ENCODE measurements at regions not wholly inside any gene's neighbourhood (a gene's known extent, or its start where the extent isn't known, plus 50 kb on each side); places are given as distances from the start of the nearest gene placed in this dataset.

DNA sequence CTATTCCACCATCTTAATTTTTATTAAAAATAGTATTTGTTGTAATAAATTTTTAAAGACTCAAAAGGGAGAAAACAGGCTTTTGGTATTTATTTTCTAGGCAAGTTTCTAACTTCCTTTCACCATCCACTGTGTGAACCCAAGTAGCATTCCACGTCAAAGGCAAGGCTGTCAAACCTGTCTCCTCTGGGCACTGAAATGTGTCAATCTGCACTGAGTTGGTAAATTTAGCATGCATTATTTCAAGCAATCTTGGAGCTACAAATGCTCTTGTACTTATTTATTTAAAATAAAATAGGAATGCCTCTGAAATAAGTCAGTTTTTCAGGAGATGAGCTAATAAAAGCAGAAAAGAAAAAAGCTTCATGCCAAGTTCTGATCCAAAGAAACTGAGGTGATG, 130.9 kb upstream of the CNTNAP5 start:
- Histone ChIP-seq H3K9me3 (ENCODE audit: insufficient read depth, low read length) (peaks cover 12% of the 10 kb centered on the region), H3K9ac (ENCODE audit: insufficient read length, low read depth) (no peak overlapping the region), H3K4me1 (ENCODE audit: insufficient read depth, insufficient read length) (no peaks in the 10 kb centered on the region), H3K36me3 (ENCODE audit: insufficient read depth, insufficient read length, low read length) (no peaks in the 10 kb centered on the region), H3K27me3 (ENCODE audit: insufficient read depth, insufficient read length) (no peaks in the 10 kb centered on the region), H3K4me3 (ENCODE audit: insufficient read length, low read depth) (no peak overlapping the region)
- no peak for DNase-seq (ENCODE audit: low read depth, low spot score)
- TF ChIP-seq ZNF274 (IDR thresholded peaks at IDR 0.05; ENCODE audit: low read depth, low read length) (no peak), SUZ12 (IDR thresholded peaks at IDR 0.05; ENCODE audit: extremely low read depth, insufficient read depth, insufficient read length) (no peak), YY1 (IDR thresholded peaks at IDR 0.05; ENCODE audit: insufficient read depth, insufficient read length) (no peak)

DNA sequence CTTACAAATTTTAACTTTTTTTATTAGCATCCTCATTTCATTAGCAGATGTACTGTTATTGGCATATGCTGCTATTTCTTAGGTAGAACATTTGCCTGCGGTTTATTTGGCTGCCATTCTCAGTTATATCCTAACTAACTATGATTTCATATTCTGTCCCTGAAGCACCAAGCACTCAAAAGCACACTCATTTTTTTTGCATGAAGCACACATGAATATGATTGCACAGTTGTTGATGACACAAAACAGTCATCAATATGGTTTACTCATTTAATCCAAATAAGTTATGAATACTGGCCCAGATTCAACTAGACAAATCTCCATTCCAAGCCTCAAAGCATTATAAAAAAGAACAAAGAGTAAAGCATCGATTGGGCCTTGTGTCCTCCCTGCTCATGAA, 129.4 kb upstream of the CNTNAP5 start:
- no peak for DNase-seq (ENCODE audit: low read depth, low spot score)
- peaks cover 8% of the 10 kb centered on the region for H3K9me3 ChIP-seq (ENCODE audit: insufficient read depth, low read length)
- TF ChIP-seq ZNF274 (IDR thresholded peaks at IDR 0.05; ENCODE audit: low read depth, low read length) (no peak), SUZ12 (IDR thresholded peaks at IDR 0.05; ENCODE audit: extremely low read depth, insufficient read depth, insufficient read length) (no peak), YY1 (IDR thresholded peaks at IDR 0.05; ENCODE audit: insufficient read depth, insufficient read length) (no peak)

DNA sequence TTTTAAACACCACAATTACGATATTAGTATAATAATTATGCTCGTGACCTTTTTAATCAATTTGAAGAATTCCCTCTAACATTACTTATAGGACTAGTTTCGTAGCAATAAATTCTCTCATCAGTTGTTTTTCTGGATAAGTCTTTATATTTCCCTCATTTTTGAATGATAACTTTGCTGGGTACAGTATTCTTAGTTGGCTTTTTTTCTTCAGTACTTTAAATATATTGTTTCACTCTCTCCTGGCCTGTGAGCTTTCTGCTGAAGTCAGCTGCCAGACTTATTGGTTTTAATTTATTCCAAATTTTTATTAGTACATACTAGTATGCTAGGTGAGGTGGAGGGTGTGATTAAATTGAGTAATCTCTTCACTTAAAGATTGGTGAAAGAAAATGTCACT, 123.8 kb upstream of the CNTNAP5 start:
- Histone ChIP-seq H3K36me3 (ENCODE audit: insufficient read depth, insufficient read length, low read length) (no peaks in the 10 kb centered on the region), H3K4me3 (ENCODE audit: insufficient read length, low read depth) (no peak overlapping the region), H3K9me3 (ENCODE audit: insufficient read depth, low read length) (0 out of 2 replicates have a peak, but pooled peaks cover 6% of the 10 kb centered on the region), H3K9ac (ENCODE audit: insufficient read length, low read depth) (no peak overlapping the region), H3K27me3 (ENCODE audit: insufficient read depth, insufficient read length) (no peaks in the 10 kb centered on the region), H3K4me1 (ENCODE audit: insufficient read depth, insufficient read length) (no peaks in the 10 kb centered on the region)
- DNase-seq (ENCODE audit: low read depth, low spot score): no peak
- TF ChIP-seq ZNF274 (IDR thresholded peaks at IDR 0.05; ENCODE audit: low read depth, low read length) (no peak), SUZ12 (IDR thresholded peaks at IDR 0.05; ENCODE audit: extremely low read depth, insufficient read depth, insufficient read length) (no peak), YY1 (IDR thresholded peaks at IDR 0.05; ENCODE audit: insufficient read depth, insufficient read length) (no peak)

More for the DNA sequence above, 129.4 kb upstream of the CNTNAP5 start:
- Histone ChIP-seq H3K27me3 (ENCODE audit: insufficient read depth, insufficient read length) (no peaks in the 10 kb centered on the region), H3K4me1 (ENCODE audit: insufficient read depth, insufficient read length) (no peaks in the 10 kb centered on the region), H3K36me3 (ENCODE audit: insufficient read depth, insufficient read length, low read length) (no peaks in the 10 kb centered on the region), H3K4me3 (ENCODE audit: insufficient read length, low read depth) (no peak overlapping the region), H3K9ac (ENCODE audit: insufficient read length, low read depth) (no peak overlapping the region)

DNA sequence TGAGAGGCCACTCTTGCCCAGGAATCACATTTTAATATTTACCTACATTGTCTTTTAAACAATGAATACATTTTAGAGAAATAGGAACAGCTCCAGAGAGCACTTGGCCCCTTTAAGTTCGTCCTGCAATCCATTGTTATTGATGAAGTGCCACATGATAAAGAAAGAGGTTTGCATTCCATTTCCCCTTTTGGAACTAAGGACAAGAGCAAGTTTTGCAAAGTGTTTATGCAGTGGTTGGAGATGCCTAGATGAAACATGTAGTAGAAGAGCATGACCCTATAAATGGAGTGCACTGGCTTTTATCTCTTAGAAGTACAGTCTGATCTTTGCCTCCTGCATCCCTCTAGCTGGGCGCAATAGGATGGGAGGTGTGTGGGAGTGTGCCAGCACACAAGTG, 118.7 kb upstream of the CNTNAP5 start:
- Histone ChIP-seq H3K4me3 (ENCODE audit: insufficient read length, low read depth) (no peak overlapping the region), H3K9ac (ENCODE audit: insufficient read length, low read depth) (no peak overlapping the region), H3K9me3 (ENCODE audit: insufficient read depth, low read length) (no peaks in the 10 kb centered on the region), H3K27me3 (ENCODE audit: insufficient read depth, insufficient read length) (no peaks in the 10 kb centered on the region), H3K36me3 (ENCODE audit: insufficient read depth, insufficient read length, low read length) (no peaks in the 10 kb centered on the region), H3K4me1 (ENCODE audit: insufficient read depth, insufficient read length) (no peaks in the 10 kb centered on the region)
- TF ChIP-seq ZNF274 (IDR thresholded peaks at IDR 0.05; ENCODE audit: low read depth, low read length) (no peak), YY1 (IDR thresholded peaks at IDR 0.05; ENCODE audit: insufficient read depth, insufficient read length) (no peak), SUZ12 (IDR thresholded peaks at IDR 0.05; ENCODE audit: extremely low read depth, insufficient read depth, insufficient read length) (no peak)
- peak; percentile 5 for DNase-seq (ENCODE audit: low read depth, low spot score)

DNA sequence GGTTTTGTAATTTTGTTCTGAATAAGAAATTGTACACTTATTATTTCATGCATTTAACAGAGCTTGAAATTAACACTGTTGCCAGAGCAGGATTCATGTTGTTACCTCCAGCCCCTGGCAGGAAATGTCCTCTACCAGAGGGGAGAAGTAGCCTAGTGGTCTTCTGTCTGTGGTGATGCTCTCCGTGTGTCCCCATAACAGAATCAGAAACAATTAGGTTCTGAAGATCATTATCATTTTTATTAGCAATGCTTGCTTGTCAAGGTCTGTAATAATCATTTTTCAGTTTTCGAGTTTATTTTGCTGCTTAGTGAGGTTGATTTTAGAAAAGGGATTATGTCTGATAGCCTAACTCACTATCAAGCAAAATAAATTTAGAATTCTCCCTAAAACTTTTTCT, 116.6 kb upstream of the CNTNAP5 start:
- Histone ChIP-seq H3K9me3 (ENCODE audit: insufficient read depth, low read length) (no peaks in the 10 kb centered on the region), H3K9ac (ENCODE audit: insufficient read length, low read depth) (no peak overlapping the region), H3K4me3 (ENCODE audit: insufficient read length, low read depth) (no peak overlapping the region), H3K27me3 (ENCODE audit: insufficient read depth, insufficient read length) (no peaks in the 10 kb centered on the region), H3K36me3 (ENCODE audit: insufficient read depth, insufficient read length, low read length) (no peaks in the 10 kb centered on the region), H3K4me1 (ENCODE audit: insufficient read depth, insufficient read length) (no peaks in the 10 kb centered on the region)
- TF ChIP-seq SUZ12 (IDR thresholded peaks at IDR 0.05; ENCODE audit: extremely low read depth, insufficient read depth, insufficient read length) (no peak), YY1 (IDR thresholded peaks at IDR 0.05; ENCODE audit: insufficient read depth, insufficient read length) (no peak), ZNF274 (IDR thresholded peaks at IDR 0.05; ENCODE audit: low read depth, low read length) (no peak)
- DNase-seq (ENCODE audit: low read depth, low spot score): no peak

DNA sequence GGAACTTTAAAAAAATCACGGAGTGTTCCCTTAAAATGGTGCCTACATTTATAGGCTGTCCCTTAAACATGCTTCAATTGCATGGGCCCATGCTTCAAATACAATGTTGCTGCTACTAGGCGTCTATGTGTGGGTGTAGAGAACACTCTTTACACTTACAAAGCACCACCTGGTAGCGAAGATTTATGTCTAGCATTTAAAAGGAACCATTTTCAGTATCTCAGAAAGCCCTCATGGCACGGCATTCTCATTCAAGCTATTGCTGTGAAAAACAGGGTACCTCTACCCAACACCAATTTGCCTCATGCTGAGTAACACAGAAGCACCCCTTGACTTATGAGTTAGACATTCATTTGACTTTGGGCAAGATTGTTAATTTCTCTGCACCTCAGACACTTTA, 112.9 kb upstream of the CNTNAP5 start:
- DNase-seq (ENCODE audit: low read depth, low spot score): no peak

DNA sequence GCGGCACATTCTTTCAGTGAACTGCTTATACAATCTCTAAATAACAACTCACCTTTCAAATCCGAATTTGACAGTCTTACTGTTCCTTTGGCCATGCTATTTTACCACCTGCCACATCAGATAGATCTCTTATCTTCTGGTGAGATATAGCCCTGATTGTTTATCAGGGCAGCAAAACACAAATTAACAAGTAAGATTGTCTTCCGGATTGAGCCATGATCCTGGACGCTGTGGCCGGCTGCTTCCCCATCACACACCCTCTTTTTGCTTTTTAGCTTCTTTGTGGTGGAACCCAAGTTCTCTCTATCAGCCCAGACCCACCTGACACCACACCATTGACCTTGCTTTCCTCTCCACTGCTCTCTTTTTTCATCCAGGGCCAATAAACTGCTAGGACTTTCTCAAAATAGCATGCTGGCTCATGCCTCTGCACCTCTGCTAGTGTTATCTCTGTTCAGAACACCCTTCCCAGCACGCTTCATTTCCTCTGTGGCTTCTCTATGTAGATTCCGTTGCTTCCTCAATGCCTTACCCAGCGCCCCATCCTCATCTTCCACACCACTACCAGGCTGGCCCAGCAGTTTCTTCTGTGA, 111.8 kb upstream of the CNTNAP5 start:
- Histone ChIP-seq H3K9me3 (ENCODE audit: insufficient read depth, low read length) (no peaks in the 10 kb centered on the region), H3K9ac (ENCODE audit: insufficient read length, low read depth) (no peak overlapping the region), H3K36me3 (ENCODE audit: insufficient read depth, insufficient read length, low read length) (no peaks in the 10 kb centered on the region), H3K27me3 (ENCODE audit: insufficient read depth, insufficient read length) (no peaks in the 10 kb centered on the region), H3K4me3 (ENCODE audit: insufficient read length, low read depth) (no peak overlapping the region), H3K4me1 (ENCODE audit: insufficient read depth, insufficient read length) (no peaks in the 10 kb centered on the region)
- DNase-seq (ENCODE audit: low read depth, low spot score): no peak
- TF ChIP-seq SUZ12 (IDR thresholded peaks at IDR 0.05; ENCODE audit: extremely low read depth, insufficient read depth, insufficient read length): no peak
- TF ChIP-seq YY1 (IDR thresholded peaks at IDR 0.05; ENCODE audit: insufficient read depth, insufficient read length): no peak
- no peak for TF ChIP-seq ZNF274 (IDR thresholded peaks at IDR 0.05; ENCODE audit: low read depth, low read length)

More for the DNA sequence above, 112.9 kb upstream of the CNTNAP5 start:
- H3K4me3 ChIP-seq (ENCODE audit: insufficient read length, low read depth): no peak overlapping the region
- no peaks in the 10 kb centered on the region for H3K9me3 ChIP-seq (ENCODE audit: insufficient read depth, low read length)
- H3K9ac ChIP-seq (ENCODE audit: insufficient read length, low read depth): no peak overlapping the region
- no peaks in the 10 kb centered on the region for H3K4me1 ChIP-seq (ENCODE audit: insufficient read depth, insufficient read length)
- H3K27me3 ChIP-seq (ENCODE audit: insufficient read depth, insufficient read length): no peaks in the 10 kb centered on the region
- TF ChIP-seq ZNF274 (IDR thresholded peaks at IDR 0.05; ENCODE audit: low read depth, low read length) (no peak), SUZ12 (IDR thresholded peaks at IDR 0.05; ENCODE audit: extremely low read depth, insufficient read depth, insufficient read length) (no peak), YY1 (IDR thresholded peaks at IDR 0.05; ENCODE audit: insufficient read depth, insufficient read length) (no peak)
- no peaks in the 10 kb centered on the region for H3K36me3 ChIP-seq (ENCODE audit: insufficient read depth, insufficient read length, low read length)
